Esophagus muscularis mucosa (tissue), 2 donors: ENCODE measurements at regions not wholly inside any gene's neighbourhood (a gene's known extent, or its start where the extent isn't known, plus 50 kb on each side); places are given as distances from the start of the nearest gene placed in this dataset.

Experiments
- POLR2A ChIP-seq: fragments of 450-650 bp; IDR thresholded peaks from one replicate; pipeline ENCODE4 v1.6.1; 2017; ENCODE audit warnings: antibody characterized with exemption, moderate library complexity, mild to moderate bottlenecking, low read depth
- POLR2AphosphoS5 ChIP-seq, 2 donors: sonication (generic); formaldehyde crosslinking; IDR thresholded peaks; one replicate each; pipeline ENCODE4 v1.6.1; 2017; ENCODE audit warnings: antibody characterized with exemption in 2 of 2

GRCh38 chr1:39116116-39116607 lies 88.3 kb upstream of the MACF1 start:
- no peak for TF ChIP-seq POLR2A
- no peak for TF ChIP-seq POLR2AphosphoS5 (IDR thresholded peaks at IDR 0.05)
